Stimulated activated CD8-positive, alpha-beta memory T cell treated with anti-CD3 and anti-CD28 coated beads, Interleukin-2, amount 100 ng/mL, for 48 hours (primary cell): ENCODE measurements at regions not wholly inside any gene's neighbourhood (a gene's known extent, or its start where the extent isn't known, plus 50 kb on each side); places are given as distances from the start of the nearest gene placed in this dataset.

Experiments used
- DNase-seq, 2 donors: peaks; one replicate each; pipeline ENCODE4 v3.0.0-alpha.2; 2020; ENCODE audit warnings: low read depth in 2 of 2

GRCh38 chr9:28718226-28718625 lies 1144.9 kb upstream of the C9orf72 start:
- no peak for DNase-seq

- DNase-seq, result no peak
These were observed 1147.5 kb upstream of the C9orf72 start for GRCh38 chr9:28720746-28721145.

GRCh38 chr9:28730111-28730510 lies 1156.8 kb upstream of the C9orf72 start:
- no peak for DNase-seq

DNA sequence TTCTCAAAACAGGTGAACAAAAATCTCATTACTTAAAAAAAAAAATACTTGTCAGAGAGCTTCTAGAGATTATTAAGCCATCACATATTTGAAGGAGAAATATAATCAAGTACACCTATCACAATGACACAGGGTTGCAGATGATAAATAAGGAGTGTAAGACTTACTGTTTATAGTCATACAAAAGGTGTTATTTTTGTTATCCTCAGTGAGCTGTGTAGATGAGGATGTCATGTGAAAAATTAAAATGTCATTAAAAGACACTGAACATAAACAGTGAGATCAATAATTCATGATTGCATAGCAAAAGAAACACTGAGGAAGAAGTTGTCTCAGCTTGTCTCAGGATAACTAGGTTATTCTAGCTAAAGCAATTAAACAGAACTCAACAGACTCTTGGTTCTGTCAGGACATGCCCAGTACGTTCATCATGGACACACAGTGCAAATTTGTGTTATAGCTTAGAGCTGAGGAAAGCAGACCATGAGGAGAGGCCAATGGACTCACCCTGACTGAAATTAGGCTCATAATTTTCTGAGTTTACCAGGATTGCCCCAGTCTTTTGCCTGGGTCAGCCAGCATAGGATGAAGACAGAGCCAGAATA lies 1162.6 kb upstream of the C9orf72 start:
- no peak for DNase-seq

- DNase-seq, result no peak
These were observed 1168.2 kb upstream of the C9orf72 start for GRCh38 chr9:28741459-28741858.

DNA sequence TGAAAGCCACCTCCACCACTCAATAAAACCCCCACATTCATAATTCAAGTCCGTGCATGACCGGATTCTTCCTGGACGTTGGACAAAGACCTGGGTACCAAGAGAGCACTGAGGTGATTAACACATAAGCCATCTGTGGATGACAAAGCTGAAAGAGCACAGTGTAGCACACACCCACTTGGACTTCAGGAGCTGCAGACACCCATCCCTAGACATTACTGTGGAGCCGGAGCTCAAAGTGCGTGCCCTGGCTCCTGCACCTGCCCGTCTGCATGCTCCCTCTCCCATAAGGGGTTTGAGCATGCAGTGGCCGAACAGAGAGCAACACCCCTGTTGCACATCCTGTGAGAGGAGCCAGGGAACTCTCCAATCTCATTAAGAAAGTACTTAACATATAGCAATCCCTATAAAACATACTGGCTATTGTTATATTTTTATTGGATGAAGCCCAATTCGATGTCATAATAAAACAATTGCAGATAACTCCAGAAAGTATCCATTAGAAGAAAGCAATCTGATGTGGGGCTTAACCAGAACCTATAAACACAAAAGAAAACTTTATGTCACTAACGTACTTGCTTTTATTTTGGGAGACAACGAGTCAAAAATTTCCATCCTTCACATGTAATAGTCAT lies 1174.2 kb upstream of the C9orf72 start:
- DNase-seq, result no peak

GRCh38 chr9:28750136-28750535 lies 1176.9 kb upstream of the C9orf72 start:
- no peak for DNase-seq

GRCh38 chr9:28758341-28758740 lies 1185.1 kb upstream of the C9orf72 start:
- DNase-seq, result no peak

GRCh38 chr9:28758971-28759370 lies 1185.7 kb upstream of the C9orf72 start:
- DNase-seq, result no peak

DNA sequence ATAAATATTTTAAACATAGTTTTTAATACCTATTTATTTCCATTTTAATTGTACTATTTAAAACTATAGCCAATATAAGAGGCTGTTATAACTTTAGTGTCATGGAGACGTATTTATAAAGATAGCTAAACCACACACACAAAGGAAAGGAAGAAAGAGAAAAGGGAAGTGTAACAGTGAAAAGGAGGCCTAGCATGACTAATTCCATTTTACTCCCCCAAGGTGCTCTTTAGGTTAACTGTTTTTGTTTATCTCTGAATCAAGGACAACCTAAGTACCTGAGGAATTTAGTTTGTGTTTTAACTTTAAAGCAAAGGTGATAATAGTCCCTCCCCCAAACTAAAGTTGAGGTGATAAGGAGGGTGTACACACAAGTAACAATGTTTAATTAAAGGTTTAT lies 1188.9 kb upstream of the C9orf72 start:
- DNase-seq, result no peak

- no peak for DNase-seq
These were observed 1191.3 kb upstream of the C9orf72 start for GRCh38 chr9:28764532-28764931.

GRCh38 chr9:28770226-28770625 lies 1196.9 kb upstream of the C9orf72 start:
- no peak for DNase-seq

- no peak for DNase-seq
These were observed 1197.5 kb upstream of the C9orf72 start for GRCh38 chr9:28770827-28771226.

- no peak for DNase-seq
These were observed 1201.4 kb upstream of the C9orf72 start for GRCh38 chr9:28774433-28775235.

DNA sequence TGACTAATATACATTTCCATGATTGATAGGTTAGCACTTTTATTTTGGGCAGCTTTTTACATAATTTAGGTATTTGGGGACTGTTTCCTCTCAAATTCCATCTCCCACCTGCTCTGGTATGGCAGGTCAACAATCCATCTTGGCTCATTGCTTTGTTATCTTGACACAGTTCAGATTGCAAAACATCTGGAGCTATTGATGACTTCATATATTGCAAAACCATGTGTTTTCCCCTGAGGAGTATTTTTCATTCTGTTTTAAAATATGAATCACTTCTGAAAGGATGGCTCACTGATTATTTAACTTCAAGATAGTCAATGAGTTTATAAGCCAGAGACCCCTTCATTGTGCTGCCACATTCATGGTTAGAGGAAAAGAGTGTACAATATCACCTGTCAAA lies 1206.0 kb upstream of the C9orf72 start:
- DNase-seq, result no peak

GRCh38 chr9:28781481-28781880 lies 1208.2 kb upstream of the C9orf72 start:
- no peak for DNase-seq

GRCh38 chr9:28782630-28783029 lies 1209.3 kb upstream of the C9orf72 start:
- no peak for DNase-seq

DNA sequence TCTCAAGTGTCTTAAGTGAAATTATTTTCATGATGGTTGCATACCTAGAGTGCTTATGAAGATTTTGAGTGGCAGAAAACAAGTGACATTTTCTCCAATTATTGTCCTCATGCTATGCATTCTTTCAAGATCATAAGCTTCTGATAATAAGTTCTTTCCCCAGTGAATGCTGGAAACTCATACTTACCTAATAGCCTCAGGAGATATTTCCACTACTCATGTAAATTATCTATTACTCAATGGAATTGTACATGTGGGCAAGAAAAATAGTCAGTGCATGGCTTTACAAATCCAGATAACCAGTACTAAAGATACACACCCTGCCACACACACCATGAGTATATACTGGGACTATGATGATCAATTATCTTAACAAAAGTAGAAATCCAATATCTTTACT lies 1219.4 kb upstream of the C9orf72 start:
- no peak for DNase-seq

DNA sequence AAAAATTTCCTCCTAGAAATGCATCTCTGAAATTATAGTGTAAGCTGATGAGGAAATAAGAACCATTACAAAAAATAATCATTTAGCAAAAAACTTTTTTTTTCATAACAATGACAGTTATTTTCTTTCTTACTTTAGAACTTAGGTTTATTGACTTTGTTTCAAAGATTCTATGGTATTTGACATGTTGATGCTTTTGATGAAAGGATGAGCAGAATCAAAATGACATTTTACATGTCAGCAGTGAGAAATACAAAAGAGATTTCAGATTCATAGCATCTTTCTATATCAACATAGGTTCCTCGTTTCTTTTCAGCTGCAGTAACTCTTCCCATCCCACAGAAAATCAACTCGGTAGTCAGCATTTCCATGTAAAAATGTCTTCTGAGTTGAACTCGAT lies 1226.6 kb upstream of the C9orf72 start:
- DNase-seq, result no peak

DNA sequence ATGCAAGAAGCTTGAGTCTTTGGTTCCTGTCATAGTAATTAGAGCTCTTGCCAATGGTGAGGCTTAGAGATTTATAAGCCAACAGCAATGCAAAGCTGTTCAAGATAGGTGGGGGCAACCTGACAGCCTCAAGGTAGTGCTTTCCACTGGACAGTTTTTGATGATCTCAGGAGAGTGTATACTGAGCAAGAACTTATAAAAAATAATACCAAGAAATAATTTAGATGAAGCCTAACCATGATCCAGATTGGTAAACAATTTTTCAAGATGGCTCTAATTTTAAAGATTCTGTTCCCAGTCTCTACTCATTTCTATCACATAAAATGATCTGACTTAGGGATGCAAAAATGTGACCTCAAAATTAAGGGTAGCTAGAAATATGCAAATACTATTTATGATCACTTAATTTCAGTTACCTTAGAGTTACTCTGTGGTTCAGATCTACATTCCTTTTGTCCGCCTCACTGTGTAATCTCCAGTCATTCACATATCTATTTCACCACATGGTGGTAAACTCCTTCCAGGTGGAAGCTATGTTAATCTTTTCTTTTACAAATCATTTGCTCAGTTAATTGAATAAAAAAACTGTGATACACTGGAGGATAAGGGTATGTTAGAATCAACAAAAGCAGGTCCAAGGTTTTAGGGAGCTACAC lies 1228.0 kb upstream of the C9orf72 start:
- no peak for DNase-seq

- no peak for DNase-seq
These were observed 1231.9 kb upstream of the C9orf72 start for GRCh38 chr9:28805197-28805596.

DNA sequence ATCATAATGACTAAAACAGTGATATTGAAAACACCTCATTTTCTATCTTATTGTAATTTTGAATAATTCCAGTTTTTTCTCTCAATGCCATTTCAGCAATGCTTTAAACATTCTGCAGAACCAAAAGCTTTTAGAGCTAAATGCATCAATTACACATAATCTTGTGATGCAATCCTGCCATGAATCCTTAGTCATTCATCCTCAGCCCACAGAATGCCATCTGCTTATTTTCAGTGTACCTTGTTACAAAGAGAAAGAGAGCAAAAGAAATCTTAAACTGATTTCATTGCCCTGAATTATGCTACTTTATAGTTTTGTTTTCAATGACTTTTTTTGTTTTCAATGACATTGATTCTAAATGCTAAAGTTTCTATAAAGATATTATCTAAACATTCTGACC lies 1234.8 kb upstream of the C9orf72 start:
- DNase-seq, result no peak
